KOPT-K1 (cell line): ENCODE measurements at regions not wholly inside any gene's neighbourhood (a gene's known extent, or its start where the extent isn't known, plus 50 kb on each side); places are given as distances from the start of the nearest gene placed in this dataset.

ENCODE experiments used
- H3K27ac ChIP-seq: fragments of 200-600 bp; sonication (generic); 2 replicates; pipeline ENCODE4 v1.5.1; 2016; ENCODE audit warnings: antibody characterized with exemption, mild to moderate bottlenecking, low read depth, low read length; ENCODE audit not compliant: poor library complexity, severe bottlenecking
- H3K36me3 ChIP-seq: fragments of 200-600 bp; sonication (generic); 2 replicates; pipeline ENCODE4 v1.5.1; 2017; ENCODE audit warnings: antibody characterized with exemption, mild to moderate bottlenecking, low read length, moderate library complexity; ENCODE audit not compliant: insufficient read depth
- H3K9me3 ChIP-seq: fragments of 200-600 bp; sonication (generic); 2 replicates; pipeline ENCODE4 v1.5.1; 2017; ENCODE audit warnings: antibody characterized with exemption, low read length, mild to moderate bottlenecking; ENCODE audit not compliant: insufficient read depth, poor library complexity, severe bottlenecking

DNA sequence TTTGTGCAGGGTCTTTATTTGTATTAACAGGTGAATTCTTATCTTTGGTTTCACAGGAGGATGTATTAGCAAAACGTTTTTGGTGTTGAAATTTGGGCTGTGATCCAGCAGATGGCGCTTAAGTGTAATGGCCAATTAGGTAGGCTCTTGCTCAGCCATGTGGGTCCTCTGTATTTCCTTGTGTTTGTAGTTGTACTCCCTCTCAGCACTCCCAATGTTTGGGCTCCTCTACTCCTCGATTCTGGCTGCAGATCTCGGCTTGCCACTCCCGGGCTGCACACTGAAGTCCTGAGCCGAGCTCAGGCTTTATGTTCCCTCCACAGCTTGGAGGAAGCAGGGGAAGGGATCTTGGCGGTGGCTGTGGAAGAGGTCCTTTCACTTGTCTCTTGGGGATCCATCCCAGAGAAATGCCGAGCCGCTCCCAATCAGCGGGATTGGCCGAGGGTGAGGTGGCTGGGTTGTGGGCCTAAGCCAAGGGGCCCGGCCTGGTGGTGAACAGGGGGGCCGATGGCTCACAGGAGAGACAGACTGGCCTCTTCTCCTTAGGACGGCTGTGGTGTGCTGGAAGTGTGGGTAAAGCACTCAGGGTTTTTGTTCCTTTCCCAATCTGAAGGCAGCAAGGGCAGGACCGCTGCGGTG, 133.7 kb downstream of the AEBP2 start:
- Histone ChIP-seq H3K9me3 (no peaks in the 10 kb centered on the region), H3K36me3 (no peaks in the 10 kb centered on the region), H3K27ac (no peak overlapping the region)

DNA sequence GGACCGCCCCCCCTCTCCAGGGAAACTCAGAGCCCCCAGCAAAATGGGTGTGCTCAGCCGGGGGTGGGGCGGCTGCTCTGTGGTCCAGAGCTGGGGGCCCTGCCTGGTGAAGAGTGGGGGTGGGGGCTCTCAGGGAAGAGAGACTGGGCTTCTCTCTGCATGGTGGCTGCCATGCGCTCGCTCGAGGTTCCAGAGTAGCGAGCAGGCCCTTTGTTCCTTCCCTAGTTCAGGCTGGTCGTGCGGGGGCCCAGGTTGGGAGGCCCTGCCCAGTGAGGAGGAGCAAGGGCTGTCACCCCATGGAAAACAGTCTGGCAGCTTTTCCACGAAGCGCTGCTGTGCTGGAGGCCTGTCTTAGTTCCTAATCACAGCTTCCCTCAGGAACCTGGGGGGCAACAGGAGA, 134.6 kb downstream of the AEBP2 start:
- Histone ChIP-seq H3K36me3 (no peaks in the 10 kb centered on the region), H3K27ac (no peak overlapping the region), H3K9me3 (no peaks in the 10 kb centered on the region)

DNA sequence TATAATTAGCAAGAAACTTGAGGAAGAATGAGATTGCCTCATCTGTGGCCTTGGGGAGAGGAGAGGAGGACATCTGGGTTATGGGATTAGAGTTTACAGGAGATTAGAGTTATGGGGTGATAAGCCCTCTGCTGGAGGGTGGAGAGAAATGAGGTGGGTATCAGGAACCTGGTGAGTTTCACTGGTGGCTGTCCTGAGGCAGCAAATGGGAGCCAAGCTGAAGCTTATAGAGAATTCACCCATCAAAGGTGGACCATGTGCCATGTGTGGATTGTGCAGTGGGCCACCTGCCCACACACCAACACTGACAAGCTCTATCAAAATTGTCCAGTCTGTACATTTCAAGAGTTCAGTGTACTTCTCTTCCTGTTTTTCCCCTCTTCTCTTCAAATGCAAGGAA, 135.3 kb downstream of the AEBP2 start:
- no peaks in the 10 kb centered on the region for H3K9me3 ChIP-seq
- H3K27ac ChIP-seq: no peak overlapping the region
- no peaks in the 10 kb centered on the region for H3K36me3 ChIP-seq

DNA sequence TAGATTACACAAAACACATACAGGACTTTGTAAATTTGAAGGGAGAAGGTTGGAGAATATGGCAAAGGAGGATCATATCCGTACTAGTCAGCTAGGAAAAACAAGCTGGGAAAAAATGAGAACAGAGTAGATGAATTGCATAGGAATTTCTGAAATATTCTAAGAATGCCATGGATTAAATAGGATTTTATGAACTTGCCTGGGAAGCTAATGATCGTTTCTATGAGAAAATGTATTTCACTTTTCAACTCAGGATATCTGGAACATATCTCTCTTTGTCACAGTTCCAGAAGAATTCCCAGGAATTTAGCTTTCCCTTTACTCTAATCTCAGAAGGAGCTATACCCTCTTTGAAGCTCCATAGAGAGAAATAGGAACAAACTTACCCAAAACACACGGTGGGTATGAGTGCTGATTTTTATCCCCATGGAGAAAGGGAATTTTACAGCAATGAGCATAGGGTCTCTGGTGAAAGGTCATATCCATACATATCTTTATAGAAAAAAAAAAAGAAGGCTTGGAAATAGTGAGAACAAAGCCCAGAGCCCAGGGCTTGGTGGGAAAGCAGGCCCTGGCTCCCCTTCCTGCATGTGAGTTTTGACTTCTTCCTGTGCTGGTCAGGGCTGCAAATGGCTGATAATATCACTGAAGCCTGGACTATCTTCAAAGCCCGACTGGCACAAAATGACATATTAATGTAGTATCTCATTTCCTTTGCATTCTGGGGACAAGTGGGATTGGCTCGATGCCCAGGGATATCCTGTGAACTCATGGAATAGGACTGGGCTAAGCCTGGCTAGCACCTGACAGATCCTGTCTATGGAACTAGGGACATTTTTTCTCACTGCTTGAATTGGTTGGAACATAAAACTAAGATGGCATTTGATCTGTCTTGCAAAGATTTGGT, 136.3 kb downstream of the AEBP2 start:
- Histone ChIP-seq H3K9me3 (no peaks in the 10 kb centered on the region), H3K27ac (no peak overlapping the region), H3K36me3 (no peaks in the 10 kb centered on the region)

DNA sequence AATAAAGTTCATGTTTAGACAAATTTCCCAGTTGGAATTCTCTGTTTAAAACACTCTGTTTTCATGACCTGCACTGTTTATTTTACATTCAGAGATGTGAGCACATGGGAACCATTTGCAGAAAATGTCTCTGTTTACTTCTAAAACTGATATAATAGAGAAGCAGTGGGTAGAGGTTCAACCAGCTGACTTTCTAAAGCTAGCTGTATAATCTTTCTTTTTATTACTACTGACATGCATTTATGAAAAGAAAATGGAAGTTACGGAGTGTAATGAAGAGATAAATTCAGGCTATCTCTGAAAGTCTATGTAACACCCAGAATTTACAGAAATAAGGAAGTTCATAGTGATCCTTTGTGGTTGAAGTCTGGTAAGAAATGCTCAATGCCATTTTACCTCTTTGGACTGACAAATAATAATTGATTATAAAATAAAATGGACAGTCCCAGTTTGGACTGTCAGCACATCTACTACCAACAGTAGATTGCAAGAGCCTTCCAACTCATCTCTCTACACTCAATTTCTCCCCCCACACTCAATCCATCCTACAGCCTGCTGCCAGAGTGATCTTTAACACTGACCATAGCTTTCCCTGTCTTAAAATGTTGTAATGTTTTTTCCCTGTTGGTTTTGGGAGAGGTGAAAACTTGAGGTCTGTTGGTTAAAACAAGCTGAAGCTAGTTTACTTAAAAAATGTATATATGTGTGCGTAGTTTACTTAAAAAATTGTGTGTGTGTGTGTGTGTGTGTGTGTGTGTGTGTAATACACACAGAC, 137.4 kb downstream of the AEBP2 start:
- Histone ChIP-seq H3K27ac (no peak overlapping the region), H3K9me3 (no peaks in the 10 kb centered on the region)

DNA sequence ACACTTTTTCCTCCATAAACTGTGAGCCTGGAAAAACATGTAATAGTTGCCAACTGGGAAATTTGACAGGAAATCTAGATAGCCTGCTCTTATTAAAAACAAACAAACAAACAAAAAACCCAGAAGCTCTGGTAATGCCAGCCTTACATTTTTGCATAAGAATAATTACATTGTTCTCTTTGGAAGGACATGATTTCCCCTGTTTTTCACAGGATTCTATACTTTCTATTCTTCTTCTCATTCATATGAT, 137.9 kb downstream of the AEBP2 start:
- no peaks in the 10 kb centered on the region for H3K9me3 ChIP-seq
- no peaks in the 10 kb centered on the region for H3K36me3 ChIP-seq
- H3K27ac ChIP-seq: no peak overlapping the region

More for the DNA sequence above, 137.4 kb downstream of the AEBP2 start:
- H3K36me3 ChIP-seq: no peaks in the 10 kb centered on the region

DNA sequence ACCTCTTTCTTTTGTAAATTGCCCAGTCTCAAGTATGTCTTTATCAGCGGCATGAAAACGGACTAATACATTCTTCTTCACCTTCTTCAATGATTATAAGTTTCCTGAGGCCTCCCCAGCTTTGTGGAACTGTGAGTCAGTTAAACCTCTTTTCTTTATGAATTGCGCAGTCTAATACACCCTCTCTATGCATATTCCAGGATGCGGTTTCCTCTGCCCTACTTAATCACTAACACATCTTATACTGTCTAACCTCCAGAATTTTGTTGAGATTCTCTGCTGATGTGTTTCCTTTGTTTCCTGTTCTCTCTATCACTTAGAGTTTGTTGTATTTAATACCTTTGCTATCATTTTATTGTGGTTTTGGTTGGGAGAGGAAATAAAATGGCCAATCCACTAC, 145.4 kb downstream of the AEBP2 start:
- H3K27ac ChIP-seq: no peak overlapping the region
- H3K9me3 ChIP-seq: peaks cover 26% of the 10 kb centered on the region
- no peaks in the 10 kb centered on the region for H3K36me3 ChIP-seq

GRCh38 chr12:19588951-19589350, 149.7 kb downstream of the AEBP2 start:
- no peak overlapping the region for H3K27ac ChIP-seq
- H3K9me3 ChIP-seq: peaks cover 11% of the 10 kb centered on the region
- H3K36me3 ChIP-seq: no peaks in the 10 kb centered on the region

- Histone ChIP-seq H3K27ac (no peak overlapping the region), H3K36me3 (no peaks in the 10 kb centered on the region), H3K9me3 (no peaks in the 10 kb centered on the region)
Measured at GRCh38 chr12:19591951-19592350, 152.7 kb downstream of the AEBP2 start.

DNA sequence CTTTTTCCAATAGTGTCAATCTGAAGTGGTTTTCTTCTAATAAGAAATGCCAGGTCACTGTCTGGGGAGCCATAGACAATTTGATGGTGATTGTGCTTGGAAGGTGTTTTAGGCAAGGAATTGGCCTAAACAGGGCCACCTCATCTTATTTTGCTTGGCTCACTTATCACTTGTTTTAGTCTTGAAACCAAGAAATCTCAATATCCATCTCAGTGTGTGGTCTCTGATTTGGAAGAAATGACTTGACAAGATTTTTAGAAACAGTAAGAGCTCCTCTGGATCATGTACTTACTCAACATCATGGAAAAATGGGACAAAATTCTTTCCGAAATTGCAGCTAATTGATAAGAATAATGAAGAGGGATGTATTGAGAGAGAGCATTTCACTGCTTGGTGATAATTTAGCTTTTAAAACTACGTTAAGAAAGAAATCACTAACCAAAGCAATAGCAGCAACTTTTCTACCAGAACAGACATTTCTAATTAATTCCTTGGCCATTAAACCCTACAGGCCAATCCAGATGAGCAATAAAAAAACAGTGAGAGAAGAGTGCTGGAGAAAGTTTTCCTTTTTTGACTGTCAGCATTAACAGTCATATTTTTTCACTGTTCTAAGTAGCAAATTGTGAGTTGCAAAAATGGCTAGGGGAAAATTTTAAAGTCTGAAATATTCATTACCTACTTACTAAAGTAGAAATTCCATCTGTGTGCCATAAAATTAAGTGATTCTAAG, 157.3 kb downstream of the AEBP2 start:
- H3K36me3 ChIP-seq: no peaks in the 10 kb centered on the region
- H3K9me3 ChIP-seq: no peaks in the 10 kb centered on the region
- no peak overlapping the region for H3K27ac ChIP-seq

GRCh38 chr12:19597167-19598026, 158.1 kb downstream of the AEBP2 start:
- Histone ChIP-seq H3K9me3 (no peaks in the 10 kb centered on the region), H3K27ac (no peak overlapping the region), H3K36me3 (no peaks in the 10 kb centered on the region)

DNA sequence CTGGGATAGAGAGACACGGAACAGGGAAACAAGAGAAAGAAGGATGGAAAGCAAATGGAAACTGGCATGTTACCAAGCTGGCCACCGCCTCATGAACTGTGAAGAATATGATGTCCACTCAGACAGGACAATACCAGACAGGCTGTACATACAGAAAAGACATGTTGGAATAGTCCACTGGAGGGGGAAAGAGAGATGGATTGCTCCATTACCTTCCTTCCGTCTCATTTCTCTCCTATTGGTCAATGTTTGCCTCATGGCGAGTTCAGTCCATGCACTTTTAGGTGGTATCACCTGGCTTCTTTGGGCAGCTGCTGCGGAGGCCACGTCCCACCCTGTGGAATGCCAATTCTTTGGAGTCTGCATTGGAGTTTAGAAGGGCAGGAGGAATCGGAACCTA, 166.4 kb downstream of the AEBP2 start:
- Histone ChIP-seq H3K36me3 (no peaks in the 10 kb centered on the region), H3K27ac (no peak overlapping the region), H3K9me3 (no peaks in the 10 kb centered on the region)

DNA sequence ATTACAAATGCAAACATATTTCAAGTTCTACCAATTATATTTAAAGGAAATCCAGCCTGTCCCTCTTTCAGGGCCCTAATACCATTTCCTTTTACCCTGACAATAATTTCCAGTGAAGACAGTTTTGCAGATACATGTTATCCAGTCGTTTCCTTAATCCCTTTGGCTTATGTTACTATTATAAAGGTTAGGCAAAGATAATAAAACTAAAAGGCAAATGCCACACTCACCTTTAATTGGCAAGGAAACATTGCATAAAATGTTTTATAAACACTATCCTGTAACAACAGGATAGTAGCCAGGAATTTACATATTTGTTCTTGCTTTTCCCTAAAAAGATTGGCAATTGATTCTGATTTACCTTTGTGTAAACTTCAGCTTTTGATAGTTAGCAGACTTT, 168.7 kb downstream of the AEBP2 start:
- H3K9me3 ChIP-seq: no peaks in the 10 kb centered on the region
- no peak overlapping the region for H3K27ac ChIP-seq
- H3K36me3 ChIP-seq: no peaks in the 10 kb centered on the region

GRCh38 chr12:19613051-19613535, 173.8 kb downstream of the AEBP2 start:
- Histone ChIP-seq H3K27ac (no peak overlapping the region), H3K9me3 (no peaks in the 10 kb centered on the region), H3K36me3 (no peaks in the 10 kb centered on the region)
